A673 (cell line): ENCODE measurements at regions not wholly inside any gene's neighbourhood (a gene's known extent, or its start where the extent isn't known, plus 50 kb on each side); places are given as distances from the start of the nearest gene placed in this dataset.

ENCODE experiments used
- BruUV-seq: library from RNA; stranded (reverse); fragments of 400-500 nt; replicated peaks from 2 replicates; lab custom pipeline; 2021; lab: Mats Ljungman, UMichigan
- CTCF ChIA-PET: fragments of 300-600 bp; sonication (Branson Sonifier 250); formaldehyde crosslinking; loops from one replicate; lab custom pipeline; 2022; ENCODE audit warnings: antibody characterized with exemption; lab: Charles Lee
- POLR2A ChIA-PET: fragments of 300-600 bp; sonication (Branson Sonifier 250); formaldehyde crosslinking; loops from one replicate; lab custom pipeline; 2022; ENCODE audit warnings: antibody characterized with exemption; ENCODE audit not compliant: low non-redundant PET; lab: Charles Lee
- DNase-seq: peaks from one replicate; pipeline ENCODE4 v3.0.0-alpha.2; 2015; ENCODE audit warnings: low spot score
- H3K27ac ChIP-seq: fragments of 200-600 bp; sonication (generic); 2 replicates; pipeline ENCODE4 v1.5.1; 2016; ENCODE audit warnings: mixed run types, low read depth, mild to moderate bottlenecking, mixed read lengths, antibody characterized with exemption, low read length; ENCODE audit not compliant: poor library complexity, severe bottlenecking
- H3K27me3 ChIP-seq: fragments of 200-600 bp; sonication (generic); replicated peaks from 2 replicates; pipeline ENCODE4 v1.6.1; 2017; ENCODE audit warnings: mixed run types, low read depth, mild to moderate bottlenecking, mixed read lengths, antibody characterized with exemption, low read length; ENCODE audit not compliant: insufficient read depth, poor library complexity
- H3K36me3 ChIP-seq: fragments of 200-600 bp; sonication (generic); 2 replicates; pipeline ENCODE4 v1.6.1; 2016; ENCODE audit warnings: mixed run types, mild to moderate bottlenecking, mixed read lengths, antibody characterized with exemption, low read length; ENCODE audit not compliant: insufficient read depth, poor library complexity, severe bottlenecking
- H3K4me1 ChIP-seq: fragments of 200-600 bp; sonication (generic); 2 replicates; pipeline ENCODE4 v1.6.1; 2017; ENCODE audit warnings: mixed run types, mild to moderate bottlenecking, mixed read lengths, antibody characterized with exemption, low read length; ENCODE audit not compliant: insufficient read depth, poor library complexity, severe bottlenecking
- H3K4me3 ChIP-seq: fragments of 200-600 bp; sonication (generic); 2 replicates; pipeline ENCODE4 v1.5.1; 2016; ENCODE audit warnings: low read depth, mixed run types, mild to moderate bottlenecking, mixed read lengths, low read length; ENCODE audit not compliant: poor library complexity, severe bottlenecking
- H3K9me3 ChIP-seq: fragments of 200-600 bp; sonication (generic); 2 replicates; pipeline ENCODE4 v1.6.1; 2016; ENCODE audit warnings: mixed run types, low read depth, mild to moderate bottlenecking, mixed read lengths, antibody characterized with exemption, low read length; ENCODE audit not compliant: poor library complexity, severe bottlenecking
- CTCF ChIP-seq: fragments of 300-800, 200-600 bp; sonication (generic); conservative IDR thresholded peaks from 2 replicates; pipeline ENCODE4 v1.5.1; 2017; ENCODE audit warnings: low read depth, mild to moderate bottlenecking, antibody characterized with exemption, low read length, moderate library complexity, mixed read lengths
- EZH2 ChIP-seq: fragments of 200-600 bp; sonication (generic); IDR thresholded peaks from 2 replicates; pipeline ENCODE4 v1.6.1; 2017; ENCODE audit warnings: borderline replicate concordance, low read depth, mild to moderate bottlenecking, mixed read lengths, antibody characterized with exemption, low read length; ENCODE audit not compliant: poor library complexity, severe bottlenecking
- intact Hi-C: fragments of 100-400 bp; cut with micrococcal nuclease; formaldehyde crosslinking; loops from one replicate; pipeline ENCODE4 v1.10.0; 2022; ENCODE audit not compliant: unreplicated experiment

- no peak for DNase-seq
- no peaks in the 10 kb centered on the region for H3K36me3 ChIP-seq
- no peak for TF ChIP-seq EZH2
- TF ChIP-seq CTCF = no peak
- no peaks in the 10 kb centered on the region for H3K27me3 ChIP-seq
- H3K4me1 ChIP-seq = no peaks in the 10 kb centered on the region
- POLR2A ChIA-PET = no interaction called here
- BruUV-seq = no TSS peak
- CTCF ChIA-PET = interaction anchor here (0.6 kb wide), 1 partner anchor 496 kb away, joined by 3 read pairs; no protein-coding TSS in a partner anchor
- no peak overlapping the region for H3K4me3 ChIP-seq
- intact Hi-C loops = no loop called here
- no peak overlapping the region for H3K27ac ChIP-seq
- no peaks in the 10 kb centered on the region for H3K9me3 ChIP-seq
These were observed 127.1 kb upstream of the DOCK10 start for GRCh38 chr2:225169396-225169795.

- Histone ChIP-seq H3K36me3 (no peaks in the 10 kb centered on the region), H3K27ac (no peak overlapping the region), H3K27me3 (no peaks in the 10 kb centered on the region), H3K9me3 (no peaks in the 10 kb centered on the region), H3K4me1 (no peaks in the 10 kb centered on the region), H3K4me3 (no peak overlapping the region)
- POLR2A ChIA-PET = no interaction called here
- CTCF ChIA-PET = no interaction called here
- intact Hi-C loops = no loop called here
- no peak for DNase-seq
- no TSS peak for BruUV-seq
- TF ChIP-seq EZH2 (no peak), CTCF (no peak)
These were observed 122.8 kb upstream of the DOCK10 start for GRCh38 chr2:225165052-225165451.

GRCh38 chr2:225164401-225165050, 122.3 kb upstream of the DOCK10 start:
- Histone ChIP-seq H3K27me3 (no peaks in the 10 kb centered on the region), H3K9me3 (no peaks in the 10 kb centered on the region), H3K36me3 (no peaks in the 10 kb centered on the region), H3K4me1 (no peaks in the 10 kb centered on the region), H3K4me3 (no peak overlapping the region), H3K27ac (no peak overlapping the region)
- intact Hi-C loops = no loop called here
- no peak for DNase-seq
- CTCF ChIA-PET = no interaction called here
- no TSS peak for BruUV-seq
- POLR2A ChIA-PET = no interaction called here
- no peak for TF ChIP-seq CTCF
- no peak for TF ChIP-seq EZH2
